ENCODE measurements at regions not wholly inside any gene's neighbourhood (a gene's known extent, or its start where the extent isn't known, plus 50 kb on each side); places are given as distances from the start of the nearest gene placed in this dataset.

GRCh38 chr15:66899555-66900350, 165.6 kb upstream of the SMAD3 start:
- TF ChIP-seq CTCF (IDR thresholded peaks at IDR 0.05 in 8 of 11, conservative IDR thresholded peaks at IDR 0.05 in 3 of 11) (no peak), POLR2AphosphoS5 (IDR thresholded peaks at IDR 0.05) (no peak), POLR2A (IDR thresholded peaks at IDR 0.05) (no peak)

Data from spleen (tissue), 7 donors.